Endothelial cell of umbilical vein (primary cell): ENCODE measurements at regions not wholly inside any gene's neighbourhood (a gene's known extent, or its start where the extent isn't known, plus 50 kb on each side); places are given as distances from the start of the nearest gene placed in this dataset.

ENCODE experiments used
- BruUV-seq: library from RNA; stranded (reverse); fragments of 400-500 nt; replicated peaks from 2 replicates; lab custom pipeline; 2021; lab: Mats Ljungman, UMichigan
- CTCF ChIA-PET: fragments of 300-600, 350-600 bp; sonication (Branson Sonifier 250); formaldehyde crosslinking; loops from one replicate; lab custom pipeline; 2021; ENCODE audit warnings: antibody characterized with exemption, inconsistent platforms; lab: Charles Lee
- POLR2A ChIA-PET: fragments of 300-600, 350-600 bp; sonication (Branson Sonifier 250); formaldehyde crosslinking; loops from one replicate; lab custom pipeline; 2021; ENCODE audit warnings: antibody characterized with exemption, inconsistent platforms; lab: Charles Lee
- DNase-seq: peaks from one replicate; pipeline ENCODE4 v3.0.0-alpha.2; 2011; ENCODE audit warnings: low read depth, low spot score
- FAIRE-seq: peaks from 2 replicates; lab custom pipeline; 2011; peaks lifted over from hg19 to GRCh38; lab: Jason Lieb, UNC
- H2AFZ ChIP-seq: 2 replicates; pipeline ENCODE4 v1.6.0; 2012; ENCODE audit warnings: low read depth, low read length, control low read depth, inconsistent platforms
- H3K27ac ChIP-seq: 2 replicates; pipeline ENCODE4 v1.5.1; 2011; ENCODE audit warnings: low read depth, mild to moderate bottlenecking, control low read depth, low read length, moderate library complexity; ENCODE audit not compliant: insufficient read depth
- H3K27me3 ChIP-seq, 2 experiments: 2 replicates each; pipeline versions ENCODE4 v1.6.0 to v1.6.1; 2011; ENCODE audit warnings: low read length in 2 of 2, mixed read lengths in 1 of 2; ENCODE audit not compliant: control insufficient read depth in 2 of 2, insufficient read depth in 2 of 2
- H3K36me3 ChIP-seq, 2 experiments: 2 replicates in 1 of 2; 3 replicates in 1 of 2; pipeline ENCODE4 v1.5.1; 2011; ENCODE audit warnings: low read length in 2 of 2, mild to moderate bottlenecking in 1 of 2, moderate library complexity in 1 of 2; ENCODE audit not compliant: control insufficient read depth in 2 of 2, insufficient read depth in 2 of 2; ENCODE audit errors: extremely low read depth in 1 of 2
- H3K4me1 ChIP-seq: 3 replicates; pipeline ENCODE4 v1.5.1; 2011; ENCODE audit warnings: mild to moderate bottlenecking, low read length; ENCODE audit not compliant: control insufficient read depth, insufficient read depth; ENCODE audit errors: extremely low read depth
- H3K4me2 ChIP-seq: 2 replicates; pipeline ENCODE4 v1.6.1; 2011; ENCODE audit warnings: low read length, control low read depth, mixed read lengths; ENCODE audit not compliant: insufficient read depth
- H3K4me3 ChIP-seq, 3 experiments: fragments of 200-600 bp in 1 of 3; sonication (generic), shearing (Covaris generic) in 1 of 3; replicated peaks in 1 of 3; 2 replicates each; pipeline ENCODE4 v1.5.1; 2011 to 2016; ENCODE audit warnings: control low read depth in 3 of 3, low read length in 3 of 3, mild to moderate bottlenecking in 2 of 3, inconsistent platforms in 1 of 3, low read depth in 1 of 3, moderate library complexity in 1 of 3; ENCODE audit not compliant: insufficient read depth in 1 of 3
- H3K79me2 ChIP-seq: 2 replicates; pipeline ENCODE4 v1.6.0; 2012; ENCODE audit warnings: low read length, inconsistent platforms; ENCODE audit not compliant: control insufficient read depth, insufficient read depth
- H3K9ac ChIP-seq: replicated peaks from 2 replicates; pipeline ENCODE3; 2011; ENCODE audit warnings: low read length, control low read depth; ENCODE audit not compliant: insufficient read depth; ENCODE audit errors: extremely low read depth
- H3K9me1 ChIP-seq: replicated peaks from 3 replicates; pipeline ENCODE4 v1.6.0; 2011; ENCODE audit warnings: mild to moderate bottlenecking, low read length; ENCODE audit not compliant: control insufficient read depth, insufficient read depth; ENCODE audit errors: extremely low read depth
- H3K9me3 ChIP-seq: replicated peaks from 2 replicates; pipeline ENCODE4 v1.5.1; 2012; ENCODE audit warnings: low read length, inconsistent platforms; ENCODE audit not compliant: control insufficient read depth, insufficient read depth
- H4K20me1 ChIP-seq: replicated peaks from 2 replicates; pipeline ENCODE3; 2011; ENCODE audit warnings: mild to moderate bottlenecking, low read length; ENCODE audit not compliant: control insufficient read depth, insufficient read depth; ENCODE audit errors: extremely low read depth
- EZH2 ChIP-seq: IDR thresholded peaks from 2 replicates; pipeline ENCODE4 v1.6.1; 2012; ENCODE audit warnings: borderline replicate concordance, low read depth, mild to moderate bottlenecking, moderate library complexity, low read length, inconsistent platforms; ENCODE audit not compliant: severe bottlenecking
- FOS ChIP-seq: IDR thresholded peaks from 2 replicates; pipeline ENCODE4 v1.6.1; 2011; ENCODE audit warnings: mild to moderate bottlenecking, low read length, moderate library complexity, borderline replicate concordance; ENCODE audit not compliant: insufficient read depth
- GATA2 ChIP-seq: IDR thresholded peaks from 2 replicates; pipeline ENCODE4 v1.7.0; 2011; ENCODE audit warnings: low read depth, mild to moderate bottlenecking, moderate library complexity, mixed read lengths, low read length; ENCODE audit not compliant: insufficient read length, insufficient read depth
- JUN ChIP-seq: IDR thresholded peaks from 2 replicates; pipeline ENCODE4 v1.6.1; 2011; ENCODE audit warnings: borderline replicate concordance, low read depth; ENCODE audit not compliant: insufficient read length, insufficient read depth
- MYC ChIP-seq: IDR thresholded peaks from one replicate; pipeline ENCODE4 v1.6.1; 2011; ENCODE audit warnings: mild to moderate bottlenecking, low read depth, low read length
- POLR2A ChIP-seq: IDR thresholded peaks from 2 replicates; pipeline ENCODE4 v1.6.1; 2012; ENCODE audit warnings: low read depth, mild to moderate bottlenecking, control low read depth, low read length
- POLR2AphosphoS5 ChIP-seq: IDR thresholded peaks from 2 replicates; pipeline ENCODE4 v1.6.1; 2012; ENCODE audit warnings: low read depth, mild to moderate bottlenecking, control low read depth, low read length, moderate library complexity; ENCODE audit not compliant: insufficient read depth
- dilution Hi-C: fragments of 300-500 bp; cut with MboI; formaldehyde crosslinking; loops from one replicate; pipeline ENCODE4 v1.15.0; 2019; ENCODE audit warnings: low sequenced_read_pairs; ENCODE audit not compliant: extremely low pct_ligation_motif_present
- intact Hi-C: fragments of 100-400 bp; cut with micrococcal nuclease; formaldehyde crosslinking; loops from one replicate; pipeline ENCODE4 v1.10.0; 2022
- TF ChIP-seq, protein P1 (sequence below), 2 donors: IDR thresholded peaks; 1 replicate in 1 of 2; 2 replicates in 1 of 2; pipeline ENCODE4 v1.5.1; 2011; ENCODE audit warnings: low read length in 2 of 2, mild to moderate bottlenecking in 2 of 2, moderate library complexity in 2 of 2, control low read depth in 1 of 2, inconsistent platforms in 1 of 2, low read depth in 1 of 2; ENCODE audit not compliant: insufficient read depth in 1 of 2; ENCODE audit errors: extremely low read depth in 1 of 2
- TF ChIP-seq, protein P2 (sequence below): IDR thresholded peaks from 2 replicates; pipeline ENCODE4 v1.6.1; 2011; ENCODE audit not compliant: insufficient read depth, insufficient read length

DNA sequence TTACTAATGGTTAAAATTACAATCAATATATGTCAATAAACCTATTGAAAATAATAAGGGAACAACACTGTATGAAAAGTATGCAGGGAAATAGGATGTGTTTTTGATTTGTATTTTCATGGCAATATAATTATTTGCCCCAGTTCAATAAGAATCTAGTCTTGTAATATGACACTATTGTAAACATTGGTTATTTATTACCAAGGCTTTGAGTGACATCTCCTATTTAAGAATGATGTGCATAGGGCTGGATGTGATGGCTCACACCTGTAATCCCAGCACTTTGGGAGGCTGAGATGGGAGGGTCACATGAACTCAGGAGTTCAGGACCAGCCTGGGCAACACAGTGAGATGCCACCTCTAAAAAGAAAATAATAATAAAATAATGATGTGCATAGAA lies 78.6 kb upstream of the DTNBP1 start:
- H3K27ac ChIP-seq = no peak overlapping the region
- intact Hi-C loops (no loop called here), dilution Hi-C loops (no loop called here)
- H3K27me3 ChIP-seq = no peaks in the 10 kb centered on the region
- H3K9me1 ChIP-seq = no peaks in the 10 kb centered on the region
- no peak for FAIRE-seq
- TF ChIP-seq GATA2 = no peak
- TF ChIP-seq JUN = no peak
- TF ChIP-seq MYC = no peak
- no peak for TF ChIP-seq POLR2AphosphoS5
- no peak for TF ChIP-seq EZH2
- TF ChIP-seq, protein P1, sequence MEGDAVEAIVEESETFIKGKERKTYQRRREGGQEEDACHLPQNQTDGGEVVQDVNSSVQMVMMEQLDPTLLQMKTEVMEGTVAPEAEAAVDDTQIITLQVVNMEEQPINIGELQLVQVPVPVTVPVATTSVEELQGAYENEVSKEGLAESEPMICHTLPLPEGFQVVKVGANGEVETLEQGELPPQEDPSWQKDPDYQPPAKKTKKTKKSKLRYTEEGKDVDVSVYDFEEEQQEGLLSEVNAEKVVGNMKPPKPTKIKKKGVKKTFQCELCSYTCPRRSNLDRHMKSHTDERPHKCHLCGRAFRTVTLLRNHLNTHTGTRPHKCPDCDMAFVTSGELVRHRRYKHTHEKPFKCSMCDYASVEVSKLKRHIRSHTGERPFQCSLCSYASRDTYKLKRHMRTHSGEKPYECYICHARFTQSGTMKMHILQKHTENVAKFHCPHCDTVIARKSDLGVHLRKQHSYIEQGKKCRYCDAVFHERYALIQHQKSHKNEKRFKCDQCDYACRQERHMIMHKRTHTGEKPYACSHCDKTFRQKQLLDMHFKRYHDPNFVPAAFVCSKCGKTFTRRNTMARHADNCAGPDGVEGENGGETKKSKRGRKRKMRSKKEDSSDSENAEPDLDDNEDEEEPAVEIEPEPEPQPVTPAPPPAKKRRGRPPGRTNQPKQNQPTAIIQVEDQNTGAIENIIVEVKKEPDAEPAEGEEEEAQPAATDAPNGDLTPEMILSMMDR (IDR thresholded peaks at IDR 0.05; ENCODE audit: extremely low read depth in 1 of 2, insufficient read depth in 1 of 2, low read depth in 1 of 2, low read length in 2 of 2) = no peak
- TF ChIP-seq FOS = no peak
- TF ChIP-seq POLR2A = no peak
- TF ChIP-seq, protein P2, sequence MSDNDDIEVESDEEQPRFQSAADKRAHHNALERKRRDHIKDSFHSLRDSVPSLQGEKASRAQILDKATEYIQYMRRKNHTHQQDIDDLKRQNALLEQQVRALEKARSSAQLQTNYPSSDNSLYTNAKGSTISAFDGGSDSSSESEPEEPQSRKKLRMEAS = no peak
- no peaks in the 10 kb centered on the region for H4K20me1 ChIP-seq
- H2AFZ ChIP-seq = no peak overlapping the region
- H3K4me2 ChIP-seq = no peak overlapping the region
- no peak for DNase-seq
- ChIA-PET POLR2A (no interaction called here), CTCF (no interaction called here)
- H3K79me2 ChIP-seq = no peaks in the 10 kb centered on the region
- BruUV-seq = no TSS peak
- no peak overlapping the region for H3K9ac ChIP-seq
- no peak overlapping the region for H3K4me3 ChIP-seq
- H3K9me3 ChIP-seq = no peaks in the 10 kb centered on the region
- H3K36me3 ChIP-seq = no peaks in the 10 kb centered on the region
- H3K4me1 ChIP-seq = no peaks in the 10 kb centered on the region
